ENCODE measurements at regions not wholly inside any gene's neighbourhood (a gene's known extent, or its start where the extent isn't known, plus 50 kb on each side); places are given as distances from the start of the nearest gene placed in this dataset.

- H3K9me3 ChIP-seq (ENCODE audit: insufficient read depth, low read length), result no peaks in the 10 kb centered on the region
- H3K4me2 ChIP-seq (ENCODE audit: low read length), result no peak overlapping the region
- TF ChIP-seq EZH2phosphoT487 (IDR thresholded peaks at IDR 0.05; ENCODE audit: low read depth), result no peak
- TF ChIP-seq CTCF (IDR thresholded peaks at IDR 0.05; ENCODE audit: low read depth, low read length), result peak; percentile 62
- H3K4me3 ChIP-seq (ENCODE audit: low read length), result no peak overlapping the region
- no peaks in the 10 kb centered on the region for H4K20me1 ChIP-seq (ENCODE audit: insufficient read depth, low read length)
- no peak overlapping the region for H2AFZ ChIP-seq (ENCODE audit: low read depth, low read length)
- H3K9ac ChIP-seq (ENCODE audit: low read length), result no peak overlapping the region
- no peaks in the 10 kb centered on the region for H3K36me3 ChIP-seq (replicated peaks; ENCODE audit: low read depth, low read length)
- no peak overlapping the region for H3K27ac ChIP-seq (ENCODE audit: low read length)
- H3K79me2 ChIP-seq (ENCODE audit: low read length), result no peaks in the 10 kb centered on the region
- H3K27me3 ChIP-seq (ENCODE audit: low read depth, low read length), result peaks cover 8% of the 10 kb centered on the region; the same call in 1 of the 2 replicates
- H3K4me1 ChIP-seq (ENCODE audit: low read length), result no peaks in the 10 kb centered on the region
These were observed 681.3 kb downstream of the ADCYAP1 start for GRCh38 chr18:1585881-1586488.

GRCh38 chr18:1593091-1593490, 688.4 kb downstream of the ADCYAP1 start:
- H3K36me3 ChIP-seq (replicated peaks; ENCODE audit: low read depth, low read length), result no peaks in the 10 kb centered on the region
- H3K4me3 ChIP-seq (ENCODE audit: low read length), result no peak overlapping the region
- H3K27me3 ChIP-seq (ENCODE audit: low read depth, low read length), result no peaks in the 10 kb centered on the region
- H3K9ac ChIP-seq (ENCODE audit: low read length), result no peak overlapping the region
- no peak overlapping the region for H3K27ac ChIP-seq (ENCODE audit: low read length)
- no peaks in the 10 kb centered on the region for H3K79me2 ChIP-seq (ENCODE audit: low read length)
- no peaks in the 10 kb centered on the region for H4K20me1 ChIP-seq (ENCODE audit: insufficient read depth, low read length)
- H3K4me2 ChIP-seq (ENCODE audit: low read length), result no peak overlapping the region
- H3K9me3 ChIP-seq (ENCODE audit: insufficient read depth, low read length), result no peaks in the 10 kb centered on the region
- H2AFZ ChIP-seq (ENCODE audit: low read depth, low read length), result no peak overlapping the region
- TF ChIP-seq EZH2phosphoT487 (IDR thresholded peaks at IDR 0.05; ENCODE audit: low read depth), result no peak
- TF ChIP-seq CTCF (IDR thresholded peaks at IDR 0.05; ENCODE audit: low read depth, low read length), result no peak
- no peaks in the 10 kb centered on the region for H3K4me1 ChIP-seq (ENCODE audit: low read length)

- H4K20me1 ChIP-seq (ENCODE audit: insufficient read depth, low read length), result no peaks in the 10 kb centered on the region
- H3K4me2 ChIP-seq (ENCODE audit: low read length), result no peak overlapping the region
- no peak overlapping the region for H3K9ac ChIP-seq (ENCODE audit: low read length)
- no peaks in the 10 kb centered on the region for H3K36me3 ChIP-seq (replicated peaks; ENCODE audit: low read depth, low read length)
- no peaks in the 10 kb centered on the region for H3K4me1 ChIP-seq (ENCODE audit: low read length)
- H2AFZ ChIP-seq (ENCODE audit: low read depth, low read length), result no peak overlapping the region
- no peak overlapping the region for H3K4me3 ChIP-seq (ENCODE audit: low read length)
- no peak for TF ChIP-seq CTCF (IDR thresholded peaks at IDR 0.05; ENCODE audit: low read depth, low read length)
- no peak for TF ChIP-seq EZH2phosphoT487 (IDR thresholded peaks at IDR 0.05; ENCODE audit: low read depth)
- no peaks in the 10 kb centered on the region for H3K9me3 ChIP-seq (ENCODE audit: insufficient read depth, low read length)
- no peak overlapping the region for H3K27ac ChIP-seq (ENCODE audit: low read length)
- no peaks in the 10 kb centered on the region for H3K27me3 ChIP-seq (ENCODE audit: low read depth, low read length)
- no peaks in the 10 kb centered on the region for H3K79me2 ChIP-seq (ENCODE audit: low read length)
These were observed 690.5 kb downstream of the ADCYAP1 start for GRCh38 chr18:1595195-1595594.

- no peak overlapping the region for H3K9ac ChIP-seq (ENCODE audit: low read length)
- H3K79me2 ChIP-seq (ENCODE audit: low read length), result no peaks in the 10 kb centered on the region
- H3K9me3 ChIP-seq (ENCODE audit: insufficient read depth, low read length), result no peaks in the 10 kb centered on the region
- no peaks in the 10 kb centered on the region for H3K36me3 ChIP-seq (replicated peaks; ENCODE audit: low read depth, low read length)
- H4K20me1 ChIP-seq (ENCODE audit: insufficient read depth, low read length), result no peaks in the 10 kb centered on the region
- H3K4me3 ChIP-seq (ENCODE audit: low read length), result no peak overlapping the region
- no peaks in the 10 kb centered on the region for H3K4me1 ChIP-seq (ENCODE audit: low read length)
- TF ChIP-seq CTCF (IDR thresholded peaks at IDR 0.05; ENCODE audit: low read depth, low read length), result no peak
- no peak for TF ChIP-seq EZH2phosphoT487 (IDR thresholded peaks at IDR 0.05; ENCODE audit: low read depth)
- H2AFZ ChIP-seq (ENCODE audit: low read depth, low read length), result no peak overlapping the region
- H3K27ac ChIP-seq (ENCODE audit: low read length), result no peak overlapping the region
- no peak overlapping the region for H3K4me2 ChIP-seq (ENCODE audit: low read length)
- no peaks in the 10 kb centered on the region for H3K27me3 ChIP-seq (ENCODE audit: low read depth, low read length)
These were observed 694.5 kb downstream of the ADCYAP1 start for GRCh38 chr18:1599196-1599595.

Data from OCI-LY3 (cell line).